Glomerular endothelial cell (primary cell): ENCODE measurements at regions not wholly inside any gene's neighbourhood (a gene's known extent, or its start where the extent isn't known, plus 50 kb on each side); places are given as distances from the start of the nearest gene placed in this dataset.
A peak's percentile ranks its signal among the peaks of the same experiment; 100 is the strongest.

Experiments used
- DNase-seq: peaks from one replicate; pipeline ENCODE4 v3.0.0-alpha.2; 2011; ENCODE audit warnings: low read depth, low spot score; ENCODE audit errors: extremely low read depth

GRCh38 chr6:113120224-113120581 is 736.9 kb upstream of the MARCKS start:
- DNase-seq, result peak; percentile 48

DNA sequence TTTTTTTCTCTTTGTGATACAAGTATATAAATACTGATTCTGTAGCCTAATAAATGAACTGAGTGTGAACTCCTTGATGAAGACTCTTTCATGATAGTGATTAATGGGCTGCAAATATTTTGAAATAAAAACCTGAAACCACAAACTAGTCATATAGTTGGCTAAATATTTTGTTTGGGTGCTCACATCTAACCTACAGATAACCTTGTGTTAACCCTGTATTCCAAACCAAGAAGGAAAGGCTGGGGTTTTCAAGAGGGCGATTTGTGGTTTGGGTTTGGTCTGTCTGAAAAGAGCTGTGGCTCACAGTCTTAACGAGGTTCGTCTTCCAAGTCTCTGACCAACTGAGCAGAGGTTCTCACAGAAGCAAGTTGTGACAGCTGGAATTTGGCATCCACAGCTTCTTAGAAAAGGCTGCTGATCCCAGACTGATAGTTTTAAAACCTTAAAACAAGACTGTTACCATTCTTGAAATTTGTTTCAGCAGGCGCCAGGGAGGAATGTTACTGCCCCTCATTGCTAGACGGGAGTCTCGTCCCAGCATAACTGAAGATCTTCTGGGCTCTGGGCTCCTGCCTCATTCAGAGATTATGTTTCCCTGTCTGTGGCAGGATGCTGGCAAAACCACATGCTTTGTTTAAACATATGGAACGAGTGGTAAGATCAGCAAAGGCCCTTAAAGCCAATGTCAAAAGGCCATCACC is 736.4 kb upstream of the MARCKS start:
- DNase-seq, result no peak

DNA sequence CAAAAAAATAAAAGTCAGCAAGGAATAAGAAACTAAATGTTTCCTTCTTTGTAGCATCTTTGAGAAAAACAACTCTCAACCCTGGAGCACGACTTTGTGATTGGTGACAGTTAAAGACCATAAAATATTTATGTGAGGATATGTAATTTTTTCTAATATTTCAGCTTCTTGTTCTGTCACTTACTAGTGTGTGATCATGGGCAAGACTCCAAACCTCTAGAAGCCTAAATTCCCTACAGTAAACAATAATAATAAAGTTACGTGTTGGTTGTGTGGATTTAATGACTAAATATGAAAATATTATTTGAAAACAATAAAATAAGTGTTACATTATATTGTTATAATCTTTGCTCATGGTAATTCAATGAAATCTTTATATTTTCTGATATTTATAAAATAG is 735.6 kb upstream of the MARCKS start:
- DNase-seq, result no peak

DNA sequence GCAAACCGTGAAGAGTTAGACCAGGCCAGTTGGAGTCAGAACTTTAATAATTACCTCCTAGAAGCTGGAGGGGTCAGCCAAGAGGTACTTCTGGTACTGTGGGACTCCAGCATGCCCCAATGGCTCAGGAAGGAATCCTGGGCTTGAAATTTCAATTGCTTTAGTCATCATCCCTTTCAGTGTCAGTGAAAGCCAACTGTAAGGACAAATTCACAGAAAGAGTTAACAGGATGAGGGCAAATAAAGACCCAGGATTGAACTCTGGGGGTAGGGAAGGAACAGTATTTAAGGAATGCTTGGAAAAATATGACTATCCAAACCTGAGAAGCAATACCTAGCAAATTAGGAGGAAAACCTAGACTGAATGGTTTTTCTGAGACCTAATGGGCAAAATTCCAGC is 735.1 kb upstream of the MARCKS start:
- peak; percentile 96 for DNase-seq

DNA sequence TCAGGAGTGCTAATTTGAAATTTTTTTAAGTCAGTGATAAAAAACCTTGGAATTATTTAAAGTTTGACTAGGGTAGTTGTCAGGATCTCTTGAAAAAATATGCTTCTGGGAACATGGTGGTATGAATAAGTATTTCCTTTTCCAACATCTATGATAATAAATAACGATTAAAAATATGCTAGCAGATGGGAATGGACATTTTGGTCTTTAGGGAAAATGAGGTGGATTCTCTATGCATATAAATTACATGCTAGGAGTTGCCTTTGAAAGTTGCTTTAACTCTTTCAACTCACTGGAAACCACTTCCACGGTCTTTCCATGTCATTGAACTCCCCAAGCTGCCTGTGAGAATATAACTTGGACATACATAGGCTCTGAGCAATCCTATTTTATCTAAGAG is 731.5 kb upstream of the MARCKS start:
- DNase-seq, result no peak

GRCh38 chr6:113127786-113128419 is 729.2 kb upstream of the MARCKS start:
- no peak for DNase-seq

- no peak for DNase-seq
Measured at GRCh38 chr6:113128661-113129060, 728.5 kb upstream of the MARCKS start.

DNA sequence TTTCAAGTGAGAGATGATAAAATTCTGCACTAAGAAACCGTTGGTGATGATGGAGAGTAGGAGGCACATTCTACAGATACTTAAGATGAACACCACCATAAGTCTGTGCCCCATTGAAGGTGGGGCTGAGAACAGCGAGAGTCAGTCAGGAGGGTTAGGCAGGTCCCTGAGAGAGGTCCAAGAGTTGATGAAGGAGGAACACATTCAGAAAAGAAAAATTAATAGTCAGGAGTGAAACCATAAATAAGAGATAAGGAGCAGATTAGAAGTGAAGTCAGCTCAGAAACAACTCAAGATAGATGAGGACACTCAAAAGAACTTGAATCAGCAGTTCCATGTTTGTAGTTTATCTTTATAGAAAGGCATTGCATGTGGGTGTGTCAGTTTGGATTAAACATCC is 727.2 kb upstream of the MARCKS start:
- no peak for DNase-seq

DNA sequence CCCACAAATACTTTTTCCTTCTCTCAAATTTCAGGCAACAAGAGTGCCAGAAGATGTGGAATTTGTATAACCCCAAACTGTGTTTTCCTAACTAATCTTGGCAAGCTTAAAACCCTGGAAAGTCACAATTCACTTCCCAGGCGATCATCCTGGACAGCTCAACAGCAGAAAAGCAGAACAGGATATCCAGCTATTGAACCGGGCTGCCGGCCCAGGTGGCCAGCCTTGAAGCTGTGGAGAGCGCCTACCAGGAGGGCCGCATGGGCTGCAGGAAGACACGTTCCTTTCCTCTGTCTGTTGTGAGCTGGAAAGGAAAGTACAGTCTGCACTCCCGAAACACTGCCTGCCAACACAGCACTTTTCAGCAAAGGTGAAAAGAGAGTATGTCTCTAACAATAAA is 719.7 kb upstream of the MARCKS start:
- DNase-seq, result peak; percentile 58

DNA sequence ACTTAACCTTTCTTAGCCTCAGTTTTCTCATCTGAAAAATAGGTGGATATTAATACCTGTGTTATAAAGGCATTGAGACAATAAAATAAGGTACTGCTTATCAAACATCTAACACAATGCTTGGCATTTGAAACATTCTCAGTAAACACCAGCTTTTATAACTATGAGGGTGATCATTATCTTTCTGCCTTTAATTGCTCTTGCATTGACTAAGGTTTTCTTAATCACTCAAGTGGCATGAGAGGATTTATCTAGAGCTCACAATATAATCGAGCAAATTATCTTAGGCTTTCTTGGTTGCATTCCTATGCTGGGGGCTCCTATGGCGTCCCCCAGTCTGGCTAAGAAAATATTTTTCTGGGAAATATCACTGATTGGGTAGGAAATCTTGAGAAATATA is 716.4 kb upstream of the MARCKS start:
- DNase-seq, result no peak

- no peak for DNase-seq
Measured at GRCh38 chr6:113141901-113142300, 715.2 kb upstream of the MARCKS start.

DNA sequence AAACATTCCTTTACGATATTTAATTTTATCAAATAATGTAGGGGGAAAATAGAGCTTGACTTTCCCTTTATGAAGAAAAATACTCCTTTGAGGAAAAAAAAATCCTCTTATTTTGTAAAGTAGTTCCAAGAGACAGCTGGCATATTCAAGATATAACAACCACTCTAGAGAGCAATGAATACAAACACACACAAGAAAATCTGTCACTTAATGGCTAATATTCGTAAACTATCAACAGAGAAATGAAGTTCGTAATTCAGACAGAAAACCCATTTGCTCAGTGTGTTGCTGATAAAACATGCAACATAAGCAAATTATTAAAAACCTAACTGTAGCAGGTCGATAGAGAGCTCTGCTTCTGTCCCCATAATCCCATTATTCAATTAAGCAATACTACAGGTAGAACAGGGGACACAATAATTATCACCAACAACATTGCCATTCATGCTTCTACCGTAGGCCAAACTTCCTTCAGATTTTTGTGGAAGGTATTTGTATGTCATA is 714.4 kb upstream of the MARCKS start:
- DNase-seq, result no peak

DNA sequence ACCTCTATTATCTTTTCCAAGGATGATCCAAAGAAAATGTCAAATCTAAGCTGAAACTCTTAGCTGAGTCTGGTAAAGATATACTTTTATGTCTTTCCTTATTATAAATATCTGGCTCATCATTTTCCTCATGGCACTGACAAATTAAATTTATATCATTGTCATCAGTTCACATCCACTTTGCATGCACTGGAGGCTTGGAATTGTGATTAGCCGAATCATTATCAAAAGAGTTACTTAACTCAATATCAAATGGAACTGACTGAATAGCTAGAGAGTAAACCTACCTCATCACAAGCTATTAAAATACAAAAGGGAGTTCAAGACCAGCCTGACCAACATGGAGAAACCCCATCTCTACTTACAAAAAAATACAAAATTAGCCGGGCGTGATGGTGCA is 713.9 kb upstream of the MARCKS start:
- DNase-seq, result no peak

DNA sequence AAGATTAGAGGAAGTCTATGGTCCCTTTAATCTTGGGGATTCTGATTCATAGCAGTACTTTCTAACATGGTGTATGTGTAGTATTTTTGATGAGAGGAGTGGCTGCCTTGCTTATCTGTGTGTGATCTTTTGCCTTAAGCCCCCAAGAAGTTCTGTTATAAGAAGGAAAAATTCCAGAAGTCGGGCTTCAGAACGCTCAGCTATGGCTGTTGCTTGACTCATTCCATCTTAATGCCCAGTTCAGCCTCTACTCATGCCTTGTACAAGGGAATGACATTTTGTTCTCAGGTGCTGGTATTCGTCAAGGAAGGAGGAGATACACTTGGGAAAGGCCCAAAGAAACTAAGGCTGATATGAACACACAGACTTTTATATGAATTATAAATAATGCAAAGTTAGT is 713.0 kb upstream of the MARCKS start:
- DNase-seq, result no peak

GRCh38 chr6:113146878-113147277 is 710.3 kb upstream of the MARCKS start:
- no peak for DNase-seq

- no peak for DNase-seq
Measured at GRCh38 chr6:113147544-113147943, 709.6 kb upstream of the MARCKS start.

DNA sequence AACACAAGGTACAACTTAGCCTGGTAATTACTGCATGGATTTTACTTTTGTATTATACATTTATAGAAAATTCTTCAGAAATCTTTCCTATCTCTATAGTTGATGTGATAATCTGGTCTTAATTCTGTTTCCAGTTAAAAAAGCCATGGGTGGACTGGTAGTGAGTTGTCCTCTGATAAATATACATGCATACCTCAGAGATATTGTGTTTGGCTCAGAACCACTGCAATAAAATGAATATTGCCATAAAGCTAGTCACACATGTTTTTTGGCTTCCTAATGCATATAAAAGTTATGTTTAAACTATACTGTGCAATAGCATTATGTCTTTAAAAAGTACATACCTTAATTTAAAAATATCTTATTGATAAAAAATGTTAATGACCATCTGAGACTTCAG is 708.6 kb upstream of the MARCKS start:
- no peak for DNase-seq

- DNase-seq, result no peak
Measured at GRCh38 chr6:113149511-113149910, 707.6 kb upstream of the MARCKS start.

DNA sequence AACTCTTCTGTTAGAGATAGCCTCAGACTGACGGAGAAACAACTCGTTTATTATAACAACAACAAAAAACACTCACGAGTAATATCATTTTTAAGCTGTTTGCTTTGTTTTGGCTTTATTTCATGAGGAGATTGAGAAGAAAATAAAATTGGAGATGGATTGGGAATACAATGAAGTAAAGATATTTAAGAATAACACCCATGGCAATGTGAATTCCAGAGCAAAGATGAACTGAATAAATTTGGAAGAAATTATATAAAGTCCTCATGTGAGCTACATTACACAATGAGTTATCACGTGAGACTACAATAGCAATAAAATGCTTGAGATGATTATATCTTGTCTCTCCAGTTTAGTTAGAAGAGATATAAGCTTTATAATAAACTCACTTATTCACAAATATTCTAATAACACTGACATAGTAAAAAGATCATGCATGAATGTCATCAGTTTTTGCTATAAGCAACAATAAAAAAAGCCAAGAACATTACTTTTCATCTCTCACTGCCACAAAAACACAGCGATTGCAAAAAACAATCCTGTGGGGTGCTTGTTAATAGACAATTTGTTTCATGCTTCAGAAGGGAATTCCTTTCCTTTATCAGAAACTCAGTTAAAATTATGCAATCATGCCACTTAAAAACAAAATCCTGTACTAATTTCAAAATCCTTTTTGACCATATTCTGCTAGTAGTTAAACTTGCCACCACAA is 696.7 kb upstream of the MARCKS start:
- DNase-seq, result no peak

GRCh38 chr6:113161018-113161315 is 696.2 kb upstream of the MARCKS start:
- no peak for DNase-seq

DNA sequence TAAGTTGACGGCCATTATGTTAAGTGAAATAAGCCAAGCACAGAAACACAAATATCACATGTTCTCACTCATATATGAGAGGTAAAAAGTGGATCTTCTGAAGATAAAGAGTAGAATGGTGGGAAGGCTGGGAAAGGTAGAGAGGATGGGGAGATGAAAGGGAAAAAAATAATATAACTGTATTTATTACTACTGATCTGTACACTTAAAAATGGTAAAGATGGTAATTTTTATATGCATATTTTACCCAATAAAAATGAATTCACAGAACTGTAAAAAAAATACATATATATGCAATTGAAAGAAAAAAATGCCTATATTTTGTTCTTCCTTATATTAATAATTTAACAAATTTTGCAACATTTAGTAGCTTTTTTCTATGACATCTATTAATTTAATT is 694.4 kb upstream of the MARCKS start:
- DNase-seq, result no peak

DNA sequence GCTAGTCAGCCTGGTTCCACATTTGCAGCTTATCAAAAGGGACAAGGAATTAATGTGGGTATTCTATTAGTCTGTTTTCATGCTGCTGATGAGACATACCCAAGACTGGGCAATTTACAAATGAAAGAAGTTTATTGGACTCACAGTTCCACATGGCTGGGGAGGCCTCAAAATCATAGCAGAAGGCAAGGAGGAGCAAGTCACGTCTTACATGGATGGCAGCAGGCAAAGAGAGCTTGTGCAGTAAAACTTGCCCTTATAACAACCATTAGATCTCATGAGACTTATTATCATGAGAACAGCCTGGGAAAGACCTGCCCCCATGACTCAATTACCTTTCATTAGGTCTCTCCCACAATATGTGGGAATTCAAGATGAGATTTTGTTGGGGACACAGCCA is 689.1 kb upstream of the MARCKS start:
- DNase-seq, result no peak
